WTC11 (cell line): ENCODE measurements at regions not wholly inside any gene's neighbourhood (a gene's known extent, or its start where the extent isn't known, plus 50 kb on each side); places are given as distances from the start of the nearest gene placed in this dataset.

ENCODE experiments used
- CBFB ChIP-seq: sonication (generic); formaldehyde crosslinking; IDR thresholded peaks from 2 replicates; pipeline ENCODE4 v1.8.1; 2022; ENCODE audit warnings: mild to moderate bottlenecking, low read depth, missing genetic modification reagents
- CTCF ChIP-seq: fragments of 200-600 bp; IDR thresholded peaks from 2 replicates; pipeline ENCODE4 v1.8.0; 2022; ENCODE audit warnings: antibody characterized with exemption
- NFE2L1 ChIP-seq: sonication (generic); formaldehyde crosslinking; IDR thresholded peaks from 2 replicates; pipeline ENCODE4 v1.8.1; 2023; ENCODE audit warnings: missing genetic modification reagents
- TEAD1 ChIP-seq: sonication (generic); formaldehyde crosslinking; IDR thresholded peaks from 2 replicates; pipeline ENCODE4 v1.8.0; 2022; ENCODE audit warnings: mild to moderate bottlenecking, missing genetic modification reagents
- USF2 ChIP-seq: sonication (generic); formaldehyde crosslinking; IDR thresholded peaks from 2 replicates; pipeline ENCODE4 v1.8.1; 2023; ENCODE audit warnings: mild to moderate bottlenecking, missing genetic modification reagents, moderate library complexity
- ZNF219 ChIP-seq: sonication (generic); formaldehyde crosslinking; IDR thresholded peaks from 2 replicates; pipeline ENCODE4 v1.8.0; 2023; ENCODE audit warnings: missing genetic modification reagents, mild to moderate bottlenecking, borderline replicate concordance
- ZNF232 ChIP-seq: sonication (generic); formaldehyde crosslinking; IDR thresholded peaks from 2 replicates; pipeline ENCODE4 v1.8.0; 2022; ENCODE audit warnings: mild to moderate bottlenecking, missing genetic modification reagents

GRCh38 chr5:60183881-60184280, 290.4 kb upstream of the PDE4D start:
- TF ChIP-seq USF2: no peak
- no peak for TF ChIP-seq CTCF
- no peak for TF ChIP-seq ZNF232 (CRISPR knock-in tag)
- TF ChIP-seq TEAD1 (CRISPR knock-in tag): no peak
- TF ChIP-seq ZNF219 (CRISPR knock-in tag): no peak
- TF ChIP-seq CBFB (CRISPR knock-in tag): no peak
- TF ChIP-seq NFE2L1 (CRISPR knock-in tag): no peak
